ENCODE measurements at regions not wholly inside any gene's neighbourhood (a gene's known extent, or its start where the extent isn't known, plus 50 kb on each side); places are given as distances from the start of the nearest gene placed in this dataset.

GRCh38 chr5:6163913-6164312 lies 214.4 kb downstream of the MED10 start:
- H3K4me1 ChIP-seq = no peaks in the 10 kb centered on the region
- H3K36me3 ChIP-seq = no peaks in the 10 kb centered on the region
- intact Hi-C loops (cut with DNase I) = no loop called here
- H3K4me3 ChIP-seq (replicated peaks in 1 of 3) = no peak overlapping the region
- H3K27ac ChIP-seq = no peak overlapping the region
- H3K27me3 ChIP-seq = no peaks in the 10 kb centered on the region
- 86 to 88% methylated on average over 6 of the region's 6 CpGs for WGBS, 2 donors
- TF ChIP-seq CTCF (IDR thresholded peaks at IDR 0.05) = no peak
- no peak for TF ChIP-seq POLR2A (IDR thresholded peaks at IDR 0.05)
- DNase-seq = no peak
- H3K9me3 ChIP-seq = no peaks in the 10 kb centered on the region

GRCh38 chr5:6162175-6162574 lies 216.2 kb downstream of the MED10 start:
- Histone ChIP-seq H3K4me3 (replicated peaks in 1 of 3) (no peak overlapping the region), H3K4me1 (no peaks in the 10 kb centered on the region), H3K9me3 (no peaks in the 10 kb centered on the region), H3K36me3 (no peaks in the 10 kb centered on the region), H3K27me3 (no peaks in the 10 kb centered on the region), H3K27ac (no peak overlapping the region)
- intact Hi-C loops (cut with DNase I) = no loop called here
- 57 to 61% methylated on average over 1 of the region's 1 CpG for WGBS, 2 donors
- TF ChIP-seq POLR2A (IDR thresholded peaks at IDR 0.05) (no peak), CTCF (IDR thresholded peaks at IDR 0.05) (no peak)
- DNase-seq = no peak

DNA sequence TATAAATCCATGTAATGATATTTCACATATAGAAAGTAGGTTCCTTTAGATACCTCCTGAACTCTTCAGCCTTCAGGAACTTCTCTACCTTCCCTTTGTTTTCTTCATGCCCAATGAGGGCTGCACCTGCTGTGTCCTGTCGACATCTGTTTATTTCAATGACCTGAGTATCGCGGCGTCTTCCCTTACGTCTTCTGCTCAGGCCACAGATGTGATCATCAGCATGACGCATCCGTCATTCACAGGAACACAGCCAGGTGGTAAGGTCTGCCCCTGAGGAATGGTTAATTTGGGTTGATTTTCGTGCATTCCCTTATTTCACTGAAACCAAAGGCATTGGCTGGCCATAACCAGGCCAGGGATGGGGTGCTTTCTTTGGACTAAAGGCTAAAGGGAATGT lies 217.1 kb downstream of the MED10 start:
- Histone ChIP-seq H3K36me3 (no peaks in the 10 kb centered on the region), H3K4me1 (no peaks in the 10 kb centered on the region), H3K9me3 (no peaks in the 10 kb centered on the region), H3K27me3 (no peaks in the 10 kb centered on the region), H3K27ac (no peak overlapping the region), H3K4me3 (replicated peaks in 1 of 3) (no peak overlapping the region)
- no peak for DNase-seq
- TF ChIP-seq POLR2A (IDR thresholded peaks at IDR 0.05) (no peak), CTCF (IDR thresholded peaks at IDR 0.05) (no peak)
- intact Hi-C loops (cut with DNase I) = no loop called here
- 79 to 81% methylated on average over 8 of the region's 8 CpGs for WGBS, 2 donors

DNA sequence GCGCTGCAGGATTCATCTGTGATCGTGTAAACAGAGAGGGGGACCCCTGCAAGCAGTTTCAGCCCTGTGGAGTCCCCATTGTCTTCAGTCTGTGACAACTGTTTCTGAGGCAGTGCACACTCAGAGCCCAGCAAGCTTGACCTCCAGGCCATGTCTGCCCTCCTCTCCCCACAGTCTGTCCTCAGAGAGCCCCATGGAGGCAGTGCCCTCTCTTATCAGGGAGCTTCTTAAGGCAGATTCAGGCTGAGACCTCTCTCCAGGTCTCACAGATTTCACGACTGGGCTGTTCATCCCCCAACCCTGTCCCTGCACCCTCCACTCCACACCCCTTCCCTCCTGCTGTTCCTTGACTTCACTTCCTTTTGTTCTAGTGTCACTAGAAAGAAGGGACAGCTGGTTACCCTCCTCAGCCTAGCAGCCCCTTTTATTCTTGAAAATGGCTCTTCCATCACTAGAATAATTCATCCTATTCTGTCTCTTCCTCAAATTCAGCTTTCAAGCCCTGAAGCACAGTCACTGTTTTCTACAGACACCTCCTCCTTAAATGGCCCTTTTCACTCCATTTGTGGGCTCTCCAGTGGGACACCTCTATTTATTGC lies 218.4 kb downstream of the MED10 start:
- intact Hi-C loops (cut with DNase I) = no loop called here
- Histone ChIP-seq H3K36me3 (no peaks in the 10 kb centered on the region), H3K9me3 (no peaks in the 10 kb centered on the region), H3K4me3 (replicated peaks in 1 of 3) (no peak overlapping the region), H3K27me3 (no peaks in the 10 kb centered on the region), H3K4me1 (no peaks in the 10 kb centered on the region), H3K27ac (no peak overlapping the region)
- 38 to 44% methylated on average over 3 of the region's 3 CpGs for WGBS, 2 donors
- TF ChIP-seq POLR2A (IDR thresholded peaks at IDR 0.05) (no peak), CTCF (IDR thresholded peaks at IDR 0.05) (no peak)
- no peak for DNase-seq

- intact Hi-C loops (cut with DNase I) = no loop called here
- Histone ChIP-seq H3K36me3 (no peaks in the 10 kb centered on the region), H3K4me1 (no peaks in the 10 kb centered on the region), H3K4me3 (replicated peaks in 1 of 3) (no peak overlapping the region), H3K27me3 (no peaks in the 10 kb centered on the region), H3K9me3 (no peaks in the 10 kb centered on the region), H3K27ac (no peak overlapping the region)
- DNase-seq = no peak
- TF ChIP-seq CTCF (IDR thresholded peaks at IDR 0.05) (no peak), POLR2A (IDR thresholded peaks at IDR 0.05) (no peak)
- 66 to 73% methylated on average over 12 of the region's 12 CpGs for WGBS, 2 donors
These were observed 219.1 kb downstream of the MED10 start for GRCh38 chr5:6158974-6159831.

Data from thyroid gland (tissue), 4 donors.